ENCODE measurements at regions not wholly inside any gene's neighbourhood (a gene's known extent, or its start where the extent isn't known, plus 50 kb on each side); places are given as distances from the start of the nearest gene placed in this dataset.

DNA sequence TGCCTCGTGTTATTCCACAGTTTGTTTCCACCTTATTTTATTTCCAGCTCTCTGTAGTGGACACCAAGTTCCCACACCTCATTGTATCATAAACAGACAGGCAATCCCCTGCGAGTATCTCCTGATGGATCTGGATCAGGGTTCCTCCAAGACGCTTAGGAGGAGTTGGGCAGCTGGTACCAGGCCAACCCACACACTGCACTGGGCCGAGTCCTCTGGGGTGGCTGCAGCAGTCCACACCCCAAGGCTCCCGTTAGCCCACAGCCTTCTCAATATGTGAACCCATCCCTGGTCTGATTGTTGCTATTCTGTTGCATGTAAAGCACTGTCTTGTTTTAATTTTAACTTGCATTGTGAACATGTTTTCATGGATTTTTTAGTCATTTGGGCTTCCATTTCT, 178.8 kb upstream of the RAB6C start:
- H3K79me2 ChIP-seq: no peaks in the 10 kb centered on the region
- H3K27me3 ChIP-seq: peaks cover 6% of the 10 kb centered on the region
- DNase-seq (ENCODE audit: low spot score): no peak
- H3K4me2 ChIP-seq: no peak overlapping the region
- no peak overlapping the region for H2AFZ ChIP-seq
- H3K9me3 ChIP-seq (ENCODE audit: low read depth): no peaks in the 10 kb centered on the region
- no peak overlapping the region for H3K27ac ChIP-seq
- no peaks in the 10 kb centered on the region for H3K4me1 ChIP-seq (ENCODE audit: insufficient read depth)
- H3K4me3 ChIP-seq: no peak overlapping the region
- no peaks in the 10 kb centered on the region for H3K36me3 ChIP-seq (replicated peaks; ENCODE audit: insufficient read depth, low read depth)
- no peaks in the 10 kb centered on the region for H3K9me2 ChIP-seq (replicated peaks; ENCODE audit: insufficient read depth)
- no peaks in the 10 kb centered on the region for H4K20me1 ChIP-seq (ENCODE audit: insufficient read depth, poor library complexity, severe bottlenecking)
- TF ChIP-seq CTCF (IDR thresholded peaks at IDR 0.05; ENCODE audit: poor library complexity) (no peak), EZH2phosphoT487 (IDR thresholded peaks at IDR 0.05; ENCODE audit: low read depth, severe bottlenecking, unreplicated experiment) (no peak), EZH2 (IDR thresholded peaks at IDR 0.05; ENCODE audit: borderline replicate concordance) (no peak)
- 93% methylated on average over 5 of the region's 5 CpGs for WGBS (ENCODE audit: low lambda C conversion rate, missing lambda C conversion rate)

- no peaks in the 10 kb centered on the region for H3K4me1 ChIP-seq (ENCODE audit: insufficient read depth)
- H3K79me2 ChIP-seq: no peaks in the 10 kb centered on the region
- H3K4me2 ChIP-seq: no peak overlapping the region
- H3K36me3 ChIP-seq (replicated peaks; ENCODE audit: insufficient read depth, low read depth): no peaks in the 10 kb centered on the region
- H3K27ac ChIP-seq: no peak overlapping the region
- H4K20me1 ChIP-seq (ENCODE audit: insufficient read depth, poor library complexity, severe bottlenecking): no peaks in the 10 kb centered on the region
- TF ChIP-seq EZH2 (IDR thresholded peaks at IDR 0.05; ENCODE audit: borderline replicate concordance) (no peak), CTCF (IDR thresholded peaks at IDR 0.05; ENCODE audit: poor library complexity) (no peak), EZH2phosphoT487 (IDR thresholded peaks at IDR 0.05; ENCODE audit: low read depth, severe bottlenecking, unreplicated experiment) (no peak)
- no peaks in the 10 kb centered on the region for H3K9me3 ChIP-seq (ENCODE audit: low read depth)
- no peak overlapping the region for H3K4me3 ChIP-seq
- 85% methylated on average over 1 of the region's 1 CpG for WGBS (ENCODE audit: low lambda C conversion rate, missing lambda C conversion rate)
- H3K27me3 ChIP-seq: peaks cover 6% of the 10 kb centered on the region
- no peaks in the 10 kb centered on the region for H3K9me2 ChIP-seq (replicated peaks; ENCODE audit: insufficient read depth)
- no peak overlapping the region for H2AFZ ChIP-seq
- no peak for DNase-seq (ENCODE audit: low spot score)
Measured at GRCh38 chr2:129801575-129801974, 177.9 kb upstream of the RAB6C start.

GRCh38 chr2:129802290-129802689, 177.2 kb upstream of the RAB6C start:
- Histone ChIP-seq H3K9me2 (replicated peaks; ENCODE audit: insufficient read depth) (no peaks in the 10 kb centered on the region), H3K27ac (no peak overlapping the region), H3K36me3 (replicated peaks; ENCODE audit: insufficient read depth, low read depth) (no peaks in the 10 kb centered on the region), H3K4me1 (ENCODE audit: insufficient read depth) (no peaks in the 10 kb centered on the region), H3K79me2 (no peaks in the 10 kb centered on the region), H3K9me3 (ENCODE audit: low read depth) (no peaks in the 10 kb centered on the region), H3K4me2 (no peak overlapping the region), H3K4me3 (no peak overlapping the region), H4K20me1 (ENCODE audit: insufficient read depth, poor library complexity, severe bottlenecking) (no peaks in the 10 kb centered on the region), H2AFZ (no peak overlapping the region), H3K27me3 (peaks cover 6% of the 10 kb centered on the region)
- WGBS (ENCODE audit: low lambda C conversion rate, missing lambda C conversion rate): 69% methylated on average over 5 of the region's 5 CpGs
- TF ChIP-seq EZH2phosphoT487 (IDR thresholded peaks at IDR 0.05; ENCODE audit: low read depth, severe bottlenecking, unreplicated experiment) (no peak), CTCF (IDR thresholded peaks at IDR 0.05; ENCODE audit: poor library complexity) (no peak), EZH2 (IDR thresholded peaks at IDR 0.05; ENCODE audit: borderline replicate concordance) (no peak)
- DNase-seq (ENCODE audit: low spot score): no peak

DNA sequence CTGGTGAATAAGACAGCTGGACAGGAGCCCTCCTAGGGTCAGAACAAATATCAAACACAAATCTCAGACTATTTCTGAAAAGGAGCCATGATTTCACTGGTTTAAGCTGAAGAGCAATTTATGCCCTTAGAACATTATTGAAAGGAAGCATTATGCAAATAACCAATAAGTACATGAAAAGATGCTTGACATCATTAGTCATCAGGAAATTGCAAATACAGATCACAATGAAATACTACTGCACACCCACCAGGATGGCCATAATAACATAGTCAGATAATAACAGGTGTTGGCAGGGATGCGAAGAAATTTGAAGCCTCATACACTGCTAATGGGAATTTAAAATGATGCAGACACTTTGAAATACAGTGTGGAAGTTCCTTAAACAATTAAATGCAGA, 176.4 kb upstream of the RAB6C start:
- TF ChIP-seq CTCF (IDR thresholded peaks at IDR 0.05; ENCODE audit: poor library complexity): no peak
- no peak for TF ChIP-seq EZH2 (IDR thresholded peaks at IDR 0.05; ENCODE audit: borderline replicate concordance)
- no peak for TF ChIP-seq EZH2phosphoT487 (IDR thresholded peaks at IDR 0.05; ENCODE audit: low read depth, severe bottlenecking, unreplicated experiment)
- no peak for DNase-seq (ENCODE audit: low spot score)
- Histone ChIP-seq H3K9me2 (replicated peaks; ENCODE audit: insufficient read depth) (no peaks in the 10 kb centered on the region), H3K4me3 (no peak overlapping the region), H2AFZ (no peak overlapping the region), H3K4me1 (ENCODE audit: insufficient read depth) (no peaks in the 10 kb centered on the region), H3K36me3 (replicated peaks; ENCODE audit: insufficient read depth, low read depth) (no peaks in the 10 kb centered on the region), H4K20me1 (ENCODE audit: insufficient read depth, poor library complexity, severe bottlenecking) (no peaks in the 10 kb centered on the region), H3K79me2 (no peaks in the 10 kb centered on the region), H3K4me2 (no peak overlapping the region), H3K9me3 (ENCODE audit: low read depth) (no peaks in the 10 kb centered on the region), H3K27ac (no peak overlapping the region), H3K27me3 (peaks cover 6% of the 10 kb centered on the region)
- 92% methylated on average over 1 of the region's 1 CpG for WGBS (ENCODE audit: low lambda C conversion rate, missing lambda C conversion rate)
